Loucy (cell line): ENCODE measurements at regions not wholly inside any gene's neighbourhood (a gene's known extent, or its start where the extent isn't known, plus 50 kb on each side); places are given as distances from the start of the nearest gene placed in this dataset.

Experiments
- H2AFZ ChIP-seq: fragments of 200-600 bp; sonication (generic); 2 replicates; pipeline ENCODE4 v1.6.0; 2016; ENCODE audit warnings: antibody characterized with exemption, mild to moderate bottlenecking, low read length, moderate library complexity
- H3F3A ChIP-seq: fragments of 200-600 bp; 2 replicates; pipeline ENCODE4 v1.6.0; 2016; ENCODE audit warnings: antibody characterized with exemption, low read depth, mild to moderate bottlenecking
- H3K27me3 ChIP-seq: fragments of 200-600 bp; sonication (generic); 2 replicates; pipeline ENCODE4 v1.6.1; 2014; ENCODE audit warnings: low read length, mild to moderate bottlenecking; ENCODE audit not compliant: insufficient read depth, poor library complexity, severe bottlenecking
- H3K36me3 ChIP-seq: fragments of 200-600 bp; sonication (generic); 2 replicates; pipeline ENCODE4 v1.6.1; 2016; ENCODE audit warnings: low read length; ENCODE audit not compliant: insufficient read depth
- H3K4me1 ChIP-seq: fragments of 200-600 bp; sonication (generic); 2 replicates; pipeline ENCODE4 v1.5.1; 2014; ENCODE audit warnings: low read length, mild to moderate bottlenecking; ENCODE audit not compliant: insufficient read depth, poor library complexity, severe bottlenecking
- H3K4me2 ChIP-seq: fragments of 200-600 bp; sonication (generic); 2 replicates; pipeline ENCODE4 v1.6.0; 2014; ENCODE audit warnings: antibody characterized with exemption, low read length, low read depth, mild to moderate bottlenecking; ENCODE audit not compliant: poor library complexity, severe bottlenecking
- H3K4me3 ChIP-seq: fragments of 200-600 bp; sonication (generic); 2 replicates; pipeline ENCODE4 v1.5.1; 2014; ENCODE audit warnings: low read length, mild to moderate bottlenecking, mixed read lengths; ENCODE audit not compliant: poor library complexity, severe bottlenecking
- H3K79me2 ChIP-seq: fragments of 200-600 bp; sonication (generic); 2 replicates; pipeline ENCODE4 v1.6.1; 2014; ENCODE audit warnings: low read length; ENCODE audit not compliant: insufficient read depth
- H3K9ac ChIP-seq: fragments of 200-600 bp; sonication (generic); 2 replicates; pipeline ENCODE4 v1.6.0; 2014; ENCODE audit warnings: mild to moderate bottlenecking, low read depth, low read length, moderate library complexity; ENCODE audit not compliant: poor library complexity, severe bottlenecking
- H3K9me2 ChIP-seq: fragments of 200-600 bp; sonication (generic); replicated peaks from 2 replicates; pipeline ENCODE4 v1.6.1; 2016; ENCODE audit warnings: low read depth, low read length, mixed read lengths
- H3K9me3 ChIP-seq: fragments of 200-600 bp; sonication (generic); 2 replicates; pipeline ENCODE4 v1.6.1; 2014; ENCODE audit warnings: mild to moderate bottlenecking, antibody characterized with exemption, low read length, low read depth; ENCODE audit not compliant: insufficient read depth
- H4K20me1 ChIP-seq: fragments of 200-600 bp; sonication (generic); 2 replicates; pipeline ENCODE4 v1.6.0; 2014; ENCODE audit warnings: antibody characterized with exemption, low read length, mild to moderate bottlenecking; ENCODE audit not compliant: insufficient read depth, poor library complexity, severe bottlenecking
- EZH2phosphoT487 ChIP-seq: fragments of 200-600 bp; IDR thresholded peaks from 2 replicates; pipeline ENCODE4 v1.6.1; 2018; ENCODE audit warnings: antibody characterized with exemption, mild to moderate bottlenecking, moderate library complexity, borderline replicate concordance
- TF ChIP-seq, protein P1 (sequence below): fragments of 200-600 bp; sonication (generic); conservative IDR thresholded peaks from 2 replicates; pipeline ENCODE4 v1.5.1; 2014; ENCODE audit warnings: mild to moderate bottlenecking, antibody characterized with exemption, low read length

DNA sequence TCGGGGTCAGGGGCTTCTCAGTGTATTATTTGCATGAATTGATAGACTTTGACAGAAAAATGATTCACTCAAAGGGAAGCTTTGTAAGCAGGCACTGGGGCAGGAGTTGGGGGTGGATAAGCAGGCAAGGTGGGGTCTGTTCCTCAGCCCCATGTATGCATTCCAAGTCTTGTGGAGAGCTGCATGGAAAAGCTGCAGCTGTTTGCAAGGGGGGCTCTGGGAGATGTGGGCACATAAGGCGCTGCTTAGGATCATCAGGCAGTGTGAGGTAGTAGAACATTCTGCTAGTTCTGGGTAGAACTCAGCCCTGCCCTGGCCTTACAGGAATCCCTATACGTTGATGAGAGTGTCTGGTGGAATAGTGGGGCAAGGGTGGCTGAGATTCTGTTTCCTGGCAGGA lies 154.2 kb upstream of the LRIG1 start:
- Histone ChIP-seq H3K9me3 (no peaks in the 10 kb centered on the region), H3K4me2 (no peak overlapping the region), H3K36me3 (no peaks in the 10 kb centered on the region), H3K27me3 (no peaks in the 10 kb centered on the region), H4K20me1 (no peaks in the 10 kb centered on the region), H3K79me2 (no peaks in the 10 kb centered on the region), H3K4me3 (no peak overlapping the region), H3K9ac (no peak overlapping the region), H3K4me1 (no peaks in the 10 kb centered on the region), H3K9me2 (no peaks in the 10 kb centered on the region), H2AFZ (no peak overlapping the region), H3F3A (no peaks in the 10 kb centered on the region)
- TF ChIP-seq EZH2phosphoT487 = no peak
- TF ChIP-seq, protein P1, sequence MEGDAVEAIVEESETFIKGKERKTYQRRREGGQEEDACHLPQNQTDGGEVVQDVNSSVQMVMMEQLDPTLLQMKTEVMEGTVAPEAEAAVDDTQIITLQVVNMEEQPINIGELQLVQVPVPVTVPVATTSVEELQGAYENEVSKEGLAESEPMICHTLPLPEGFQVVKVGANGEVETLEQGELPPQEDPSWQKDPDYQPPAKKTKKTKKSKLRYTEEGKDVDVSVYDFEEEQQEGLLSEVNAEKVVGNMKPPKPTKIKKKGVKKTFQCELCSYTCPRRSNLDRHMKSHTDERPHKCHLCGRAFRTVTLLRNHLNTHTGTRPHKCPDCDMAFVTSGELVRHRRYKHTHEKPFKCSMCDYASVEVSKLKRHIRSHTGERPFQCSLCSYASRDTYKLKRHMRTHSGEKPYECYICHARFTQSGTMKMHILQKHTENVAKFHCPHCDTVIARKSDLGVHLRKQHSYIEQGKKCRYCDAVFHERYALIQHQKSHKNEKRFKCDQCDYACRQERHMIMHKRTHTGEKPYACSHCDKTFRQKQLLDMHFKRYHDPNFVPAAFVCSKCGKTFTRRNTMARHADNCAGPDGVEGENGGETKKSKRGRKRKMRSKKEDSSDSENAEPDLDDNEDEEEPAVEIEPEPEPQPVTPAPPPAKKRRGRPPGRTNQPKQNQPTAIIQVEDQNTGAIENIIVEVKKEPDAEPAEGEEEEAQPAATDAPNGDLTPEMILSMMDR = no peak

DNA sequence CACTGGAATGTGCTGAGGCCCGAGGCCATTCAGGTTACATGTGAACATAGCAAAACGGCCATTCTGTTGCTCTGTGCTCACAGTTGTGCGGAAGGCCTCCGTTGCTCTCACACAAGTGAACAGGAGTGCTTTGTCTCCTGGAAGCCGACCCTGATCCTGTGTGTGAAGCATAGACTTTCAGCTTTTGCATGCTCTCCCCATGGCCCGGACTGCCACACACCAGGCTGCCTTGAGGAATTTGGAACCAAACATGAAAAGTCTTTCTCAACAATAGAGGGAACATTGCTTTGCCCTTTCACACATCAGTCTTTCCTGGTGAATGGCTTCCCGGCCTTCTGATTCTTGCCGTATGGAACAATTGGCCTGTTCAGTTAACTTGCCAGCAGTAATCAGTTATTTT lies 154.8 kb upstream of the LRIG1 start:
- H3K36me3 ChIP-seq = no peaks in the 10 kb centered on the region
- no peaks in the 10 kb centered on the region for H3K79me2 ChIP-seq
- TF ChIP-seq EZH2phosphoT487 = no peak
- TF ChIP-seq, protein P1 = no peak
- H3K9me2 ChIP-seq = no peaks in the 10 kb centered on the region
- no peaks in the 10 kb centered on the region for H3K27me3 ChIP-seq
- no peaks in the 10 kb centered on the region for H3F3A ChIP-seq
- no peaks in the 10 kb centered on the region for H3K4me1 ChIP-seq
- no peak overlapping the region for H3K9ac ChIP-seq
- no peak overlapping the region for H2AFZ ChIP-seq
- H3K4me3 ChIP-seq = no peak overlapping the region
- H3K4me2 ChIP-seq = no peak overlapping the region
- H3K9me3 ChIP-seq = no peaks in the 10 kb centered on the region
- no peaks in the 10 kb centered on the region for H4K20me1 ChIP-seq

DNA sequence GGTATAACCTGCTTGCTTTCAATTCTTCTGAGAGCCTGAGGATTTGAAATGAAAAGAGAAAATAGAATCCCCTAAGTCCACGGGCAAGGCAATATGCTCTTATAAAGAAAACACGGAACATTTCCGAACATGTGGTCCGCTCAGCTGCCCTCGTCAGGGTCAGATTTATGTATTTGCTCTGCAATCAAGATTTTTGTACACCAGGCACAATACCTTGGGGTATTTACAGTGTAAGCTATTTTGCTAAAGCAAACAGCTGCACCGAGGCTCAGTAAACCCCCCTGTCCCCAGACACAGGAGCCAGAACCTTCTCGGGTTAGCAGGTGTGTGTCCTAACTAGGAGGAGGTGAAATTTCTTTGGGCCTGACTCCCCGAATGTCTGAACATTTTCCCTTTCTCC lies 155.8 kb upstream of the LRIG1 start:
- H3K27me3 ChIP-seq = no peaks in the 10 kb centered on the region
- TF ChIP-seq EZH2phosphoT487 = no peak
- TF ChIP-seq, protein P1 = no peak
- no peaks in the 10 kb centered on the region for H3F3A ChIP-seq
- no peaks in the 10 kb centered on the region for H4K20me1 ChIP-seq
- H3K36me3 ChIP-seq = no peaks in the 10 kb centered on the region
- H3K4me2 ChIP-seq = no peak overlapping the region
- H2AFZ ChIP-seq = no peak overlapping the region
- H3K9me3 ChIP-seq = no peaks in the 10 kb centered on the region
- no peaks in the 10 kb centered on the region for H3K4me1 ChIP-seq
- no peaks in the 10 kb centered on the region for H3K9me2 ChIP-seq
- no peak overlapping the region for H3K4me3 ChIP-seq
- no peaks in the 10 kb centered on the region for H3K79me2 ChIP-seq
- no peak overlapping the region for H3K9ac ChIP-seq
